Vagina (tissue), 2 donors: ENCODE measurements at regions not wholly inside any gene's neighbourhood (a gene's known extent, or its start where the extent isn't known, plus 50 kb on each side); places are given as distances from the start of the nearest gene placed in this dataset.

Experiments used
- DNase-seq, 2 donors: peaks; one replicate each; pipeline ENCODE4 v3.0.0-alpha.2; 2017; ENCODE audit errors: extremely low spot score in 2 of 2
- H3K27ac ChIP-seq: fragments of 200-600 bp; sonication (generic); one replicate; pipeline ENCODE4 v1.5.1; 2019
- H3K27me3 ChIP-seq: fragments of 200-600 bp; sonication (generic); one replicate; pipeline ENCODE4 v1.5.1; 2019
- H3K36me3 ChIP-seq, 2 donors: fragments of 200-600 bp; sonication (generic); one replicate each; pipeline ENCODE4 v1.5.1; 2017 to 2019
- H3K4me1 ChIP-seq: fragments of 200-600 bp; sonication (generic); one replicate; pipeline ENCODE4 v1.5.1; 2019
- H3K4me3 ChIP-seq, 2 donors: fragments of 200-600 bp; sonication (generic); 1 replicate in 1 of 2; 2 replicates in 1 of 2; pipeline ENCODE4 v1.5.1; 2016 to 2019
- H3K9me3 ChIP-seq: fragments of 200-600 bp; sonication (generic); one replicate; pipeline ENCODE4 v1.5.1; 2019
- CTCF ChIP-seq, 3 experiments: fragments of 450-650 bp in 2 of 3; fragments of 200-600 bp in 1 of 3; sonication (generic) in 1 of 3; IDR thresholded peaks; one replicate each; pipeline ENCODE4 v1.5.1; 2017 to 2019; ENCODE audit warnings: antibody characterized with exemption in 3 of 3, mild to moderate bottlenecking in 2 of 3, moderate library complexity in 2 of 3
- POLR2A ChIP-seq, 2 donors: fragments of 450-650 bp; IDR thresholded peaks; one replicate each; pipeline ENCODE4 v1.6.1; 2017; ENCODE audit warnings: antibody characterized with exemption in 2 of 2, mild to moderate bottlenecking in 2 of 2, moderate library complexity in 2 of 2
- POLR2AphosphoS5 ChIP-seq, 2 donors: sonication (generic); formaldehyde crosslinking; IDR thresholded peaks; one replicate each; pipeline ENCODE4 v1.9.0; 2017; ENCODE audit warnings: antibody characterized with exemption in 2 of 2, mild to moderate bottlenecking in 2 of 2, low read depth in 1 of 2; ENCODE audit not compliant: insufficient read depth in 1 of 2
- intact Hi-C: fragments of 100-400 bp; cut with DNase I; formaldehyde crosslinking; loops from one replicate; pipeline ENCODE4 v1.15.1; 2023

- Histone ChIP-seq H3K9me3 (no peaks in the 10 kb centered on the region), H3K36me3 (no peaks in the 10 kb centered on the region), H3K4me1 (no peaks in the 10 kb centered on the region), H3K27ac (no peak overlapping the region), H3K4me3 (no peak overlapping the region), H3K27me3 (no peaks in the 10 kb centered on the region)
- TF ChIP-seq CTCF (IDR thresholded peaks at IDR 0.05) (no peak), POLR2AphosphoS5 (IDR thresholded peaks at IDR 0.05; ENCODE audit: insufficient read depth in 1 of 2, low read depth in 1 of 2) (no peak), POLR2A (IDR thresholded peaks at IDR 0.05) (no peak)
- no peak for DNase-seq
- intact Hi-C loops, result no loop called here
Observed at GRCh38 chr17:56018211-56018610, 135.1 kb upstream of the ANKFN1 start.

GRCh38 chr17:56020369-56020768, 132.9 kb upstream of the ANKFN1 start:
- intact Hi-C loops, result no loop called here
- no peaks in the 10 kb centered on the region for H3K27me3 ChIP-seq
- TF ChIP-seq POLR2A (IDR thresholded peaks at IDR 0.05) (no peak), CTCF (IDR thresholded peaks at IDR 0.05) (no peak), POLR2AphosphoS5 (IDR thresholded peaks at IDR 0.05; ENCODE audit: insufficient read depth in 1 of 2, low read depth in 1 of 2) (no peak)

GRCh38 chr17:56021681-56022190, 131.5 kb upstream of the ANKFN1 start:
- TF ChIP-seq POLR2AphosphoS5 (IDR thresholded peaks at IDR 0.05; ENCODE audit: insufficient read depth in 1 of 2, low read depth in 1 of 2) (no peak), POLR2A (IDR thresholded peaks at IDR 0.05) (no peak), CTCF (IDR thresholded peaks at IDR 0.05) (no peak)
- no peaks in the 10 kb centered on the region for H3K36me3 ChIP-seq
- H3K27me3 ChIP-seq, result no peaks in the 10 kb centered on the region
- no peaks in the 10 kb centered on the region for H3K9me3 ChIP-seq
- no peak overlapping the region for H3K4me3 ChIP-seq
- no peak for DNase-seq
- no peak overlapping the region for H3K27ac ChIP-seq
- no peaks in the 10 kb centered on the region for H3K4me1 ChIP-seq
- intact Hi-C loops, result no loop called here

More at GRCh38 chr17:56020369-56020768, 132.9 kb upstream of the ANKFN1 start:
- no peak overlapping the region for H3K4me3 ChIP-seq
- no peaks in the 10 kb centered on the region for H3K9me3 ChIP-seq
- H3K4me1 ChIP-seq, result no peaks in the 10 kb centered on the region
- no peak for DNase-seq
- no peak overlapping the region for H3K27ac ChIP-seq
- H3K36me3 ChIP-seq, result no peaks in the 10 kb centered on the region

- no peak overlapping the region for H3K27ac ChIP-seq
- no peak for TF ChIP-seq CTCF (IDR thresholded peaks at IDR 0.05)
- no peak for TF ChIP-seq POLR2AphosphoS5 (IDR thresholded peaks at IDR 0.05; ENCODE audit: insufficient read depth in 1 of 2, low read depth in 1 of 2)
- no peak for TF ChIP-seq POLR2A (IDR thresholded peaks at IDR 0.05)
- H3K27me3 ChIP-seq, result no peaks in the 10 kb centered on the region
- no peaks in the 10 kb centered on the region for H3K36me3 ChIP-seq
- H3K4me1 ChIP-seq, result no peaks in the 10 kb centered on the region
- DNase-seq, result no peak
- no peaks in the 10 kb centered on the region for H3K9me3 ChIP-seq
- intact Hi-C loops, result no loop called here
- H3K4me3 ChIP-seq, result no peak overlapping the region
Observed at GRCh38 chr17:56023851-56024250, 129.4 kb upstream of the ANKFN1 start.

DNA sequence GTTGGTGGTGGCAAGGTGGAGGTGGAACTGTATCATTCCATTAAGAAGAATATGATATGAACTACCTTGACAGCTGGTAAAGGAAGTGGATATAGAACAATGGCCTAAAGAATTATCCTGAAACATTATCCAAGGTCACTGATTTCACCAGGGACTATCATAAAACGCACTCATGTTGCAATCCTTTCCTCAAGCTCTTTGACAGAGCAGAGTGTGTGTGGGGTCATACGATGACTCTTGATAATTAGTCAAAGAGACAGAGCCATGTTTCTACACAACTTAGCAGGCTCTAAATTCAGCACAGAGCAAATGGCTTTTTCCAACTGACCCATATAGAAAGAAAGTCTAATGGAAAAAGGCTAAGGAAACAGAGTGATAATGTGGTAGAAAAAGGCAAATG, 126.4 kb upstream of the ANKFN1 start:
- Histone ChIP-seq H3K9me3 (no peaks in the 10 kb centered on the region), H3K36me3 (no peaks in the 10 kb centered on the region), H3K27me3 (no peaks in the 10 kb centered on the region), H3K4me1 (no peaks in the 10 kb centered on the region), H3K27ac (no peak overlapping the region), H3K4me3 (no peak overlapping the region)
- intact Hi-C loops, result no loop called here
- no peak for DNase-seq
- no peak for TF ChIP-seq CTCF (IDR thresholded peaks at IDR 0.05)
- no peak for TF ChIP-seq POLR2A (IDR thresholded peaks at IDR 0.05)
- no peak for TF ChIP-seq POLR2AphosphoS5 (IDR thresholded peaks at IDR 0.05; ENCODE audit: insufficient read depth in 1 of 2, low read depth in 1 of 2)
